Fibroblast of villous mesenchyme (primary cell): ENCODE measurements at regions not wholly inside any gene's neighbourhood (a gene's known extent, or its start where the extent isn't known, plus 50 kb on each side); places are given as distances from the start of the nearest gene placed in this dataset.

Experiments used
- DNase-seq: peaks from one replicate; pipeline ENCODE4 v3.0.0-alpha.2; 2010; ENCODE audit warnings: low read depth
- H3K4me3 ChIP-seq: 2 replicates; pipeline ENCODE4 v1.5.1; 2011; ENCODE audit warnings: low read depth, mild to moderate bottlenecking, low read length
- CTCF ChIP-seq: IDR thresholded peaks from 2 replicates; pipeline ENCODE4 v1.5.1; 2012; ENCODE audit warnings: low read depth, mild to moderate bottlenecking, low read length; ENCODE audit not compliant: insufficient read depth

GRCh38 chr2:57100436-57100835 is 916.6 kb downstream of the CCDC85A start:
- DNase-seq: no peak
- H3K4me3 ChIP-seq: no peak overlapping the region
- TF ChIP-seq CTCF: no peak

- TF ChIP-seq CTCF: no peak
- H3K4me3 ChIP-seq: no peak overlapping the region
- DNase-seq: no peak
Observed at GRCh38 chr2:57105694-57106093, 921.9 kb downstream of the CCDC85A start.

- no peak overlapping the region for H3K4me3 ChIP-seq
- DNase-seq: no peak
- no peak for TF ChIP-seq CTCF
Observed at GRCh38 chr2:57107353-57107752, 923.6 kb downstream of the CCDC85A start.

GRCh38 chr2:57111531-57111930 is 927.7 kb downstream of the CCDC85A start:
- no peak for TF ChIP-seq CTCF

GRCh38 chr2:57119141-57119540 is 927.5 kb upstream of the VRK2 start:
- no peak for TF ChIP-seq CTCF
- DNase-seq: no peak

More at GRCh38 chr2:57111531-57111930, 927.7 kb downstream of the CCDC85A start:
- no peak overlapping the region for H3K4me3 ChIP-seq
- no peak for DNase-seq

GRCh38 chr2:57126410-57126809 is 920.2 kb upstream of the VRK2 start:
- TF ChIP-seq CTCF: no peak
- H3K4me3 ChIP-seq: no peak overlapping the region
- DNase-seq: no peak

More at GRCh38 chr2:57119141-57119540, 927.5 kb upstream of the VRK2 start:
- H3K4me3 ChIP-seq: no peak overlapping the region

GRCh38 chr2:57139179-57139578 is 907.4 kb upstream of the VRK2 start:
- H3K4me3 ChIP-seq: no peak overlapping the region
- no peak for TF ChIP-seq CTCF
- no peak for DNase-seq
